ENCODE measurements at regions not wholly inside any gene's neighbourhood (a gene's known extent, or its start where the extent isn't known, plus 50 kb on each side); places are given as distances from the start of the nearest gene placed in this dataset.
A peak's percentile ranks its signal among the peaks of the same experiment; 100 is the strongest.

- H3K79me2 ChIP-seq (ENCODE audit: insufficient read depth, low read length) = no peaks in the 10 kb centered on the region
- no peaks in the 10 kb centered on the region for H4K20me1 ChIP-seq (ENCODE audit: insufficient read depth, low read length)
- no peak for DNase-seq (ENCODE audit: insufficient read length, low spot score, missing footprints)
- peak overlapping the region; percentile 60 for H3K4me2 ChIP-seq (ENCODE audit: insufficient read depth, low read length)
- H3K9me3 ChIP-seq (ENCODE audit: low read depth, low read length) = no peaks in the 10 kb centered on the region
- peaks cover 10% of the 10 kb centered on the region for H3K4me1 ChIP-seq (ENCODE audit: insufficient read depth, low read length)
- no peak overlapping the region for H3K27ac ChIP-seq (ENCODE audit: low read depth, low read length)
- H2AFZ ChIP-seq (ENCODE audit: low read length) = peak overlapping the region; percentile 41
- peak overlapping the region; percentile 1 for H3K4me3 ChIP-seq (ENCODE audit: insufficient read depth, low read length)
- TF ChIP-seq CTCF (IDR thresholded peaks at IDR 0.05; ENCODE audit: extremely low read depth, low read depth, low read length) = peak; percentile 25
- H3K27me3 ChIP-seq (ENCODE audit: insufficient read depth, low read length) = peaks cover 3% of the 10 kb centered on the region
- no peaks in the 10 kb centered on the region for H3K36me3 ChIP-seq (ENCODE audit: insufficient read depth, low read length)
Measured at GRCh38 chr10:91104193-91105041, 116.0 kb upstream of the PCGF5 start.

GRCh38 chr10:91105269-91105668 lies 115.2 kb upstream of the PCGF5 start:
- H3K4me2 ChIP-seq (ENCODE audit: insufficient read depth, low read length) = no peak overlapping the region
- H3K4me1 ChIP-seq (ENCODE audit: insufficient read depth, low read length) = peaks cover 10% of the 10 kb centered on the region
- DNase-seq (ENCODE audit: insufficient read length, low spot score, missing footprints) = no peak
- no peak overlapping the region for H3K4me3 ChIP-seq (ENCODE audit: insufficient read depth, low read length)
- H3K79me2 ChIP-seq (ENCODE audit: insufficient read depth, low read length) = no peaks in the 10 kb centered on the region
- no peak overlapping the region for H3K27ac ChIP-seq (ENCODE audit: low read depth, low read length)
- no peaks in the 10 kb centered on the region for H3K9me3 ChIP-seq (ENCODE audit: low read depth, low read length)
- H3K36me3 ChIP-seq (ENCODE audit: insufficient read depth, low read length) = no peaks in the 10 kb centered on the region
- H4K20me1 ChIP-seq (ENCODE audit: insufficient read depth, low read length) = no peaks in the 10 kb centered on the region
- H2AFZ ChIP-seq (ENCODE audit: low read length) = no peak overlapping the region
- peaks cover 3% of the 10 kb centered on the region for H3K27me3 ChIP-seq (ENCODE audit: insufficient read depth, low read length)
- no peak for TF ChIP-seq CTCF (IDR thresholded peaks at IDR 0.05; ENCODE audit: extremely low read depth, low read depth, low read length)

DNA sequence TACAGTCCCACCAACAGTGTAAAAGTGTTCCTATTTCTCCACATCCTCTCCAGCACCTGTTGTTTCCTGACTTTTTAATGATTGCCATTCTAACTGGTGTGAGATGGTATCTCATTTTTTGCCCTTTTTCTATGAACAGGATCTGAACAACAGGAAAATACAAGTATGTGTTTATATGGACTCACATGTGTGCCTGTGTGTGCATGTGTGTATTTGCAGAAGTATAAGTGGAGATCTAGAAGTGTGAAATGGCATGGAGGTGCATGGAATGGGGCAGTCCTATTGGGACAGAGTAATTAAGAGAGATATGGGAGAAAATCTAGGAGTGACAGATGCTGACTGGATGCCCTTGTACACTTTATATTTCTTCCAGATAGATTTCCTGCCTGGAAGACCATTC lies 111.6 kb upstream of the PCGF5 start:
- H3K27me3 ChIP-seq (ENCODE audit: insufficient read depth, low read length) = no peaks in the 10 kb centered on the region
- DNase-seq (ENCODE audit: insufficient read length, low spot score, missing footprints) = no peak
- no peaks in the 10 kb centered on the region for H3K79me2 ChIP-seq (ENCODE audit: insufficient read depth, low read length)
- no peaks in the 10 kb centered on the region for H4K20me1 ChIP-seq (ENCODE audit: insufficient read depth, low read length)
- no peak overlapping the region for H2AFZ ChIP-seq (ENCODE audit: low read length)
- no peak overlapping the region for H3K4me3 ChIP-seq (ENCODE audit: insufficient read depth, low read length)
- no peak for TF ChIP-seq CTCF (IDR thresholded peaks at IDR 0.05; ENCODE audit: extremely low read depth, low read depth, low read length)
- H3K4me1 ChIP-seq (ENCODE audit: insufficient read depth, low read length) = peaks cover 6% of the 10 kb centered on the region
- no peaks in the 10 kb centered on the region for H3K9me3 ChIP-seq (ENCODE audit: low read depth, low read length)
- H3K27ac ChIP-seq (ENCODE audit: low read depth, low read length) = no peak overlapping the region
- H3K4me2 ChIP-seq (ENCODE audit: insufficient read depth, low read length) = no peak overlapping the region
- H3K36me3 ChIP-seq (ENCODE audit: insufficient read depth, low read length) = no peaks in the 10 kb centered on the region

- no peak for TF ChIP-seq CTCF (IDR thresholded peaks at IDR 0.05; ENCODE audit: extremely low read depth, low read depth, low read length)
- no peak overlapping the region for H2AFZ ChIP-seq (ENCODE audit: low read length)
- no peak overlapping the region for H3K4me3 ChIP-seq (ENCODE audit: insufficient read depth, low read length)
- no peak for DNase-seq (ENCODE audit: insufficient read length, low spot score, missing footprints)
- no peaks in the 10 kb centered on the region for H3K4me1 ChIP-seq (ENCODE audit: insufficient read depth, low read length)
- H3K27me3 ChIP-seq (ENCODE audit: insufficient read depth, low read length) = no peaks in the 10 kb centered on the region
- H3K79me2 ChIP-seq (ENCODE audit: insufficient read depth, low read length) = no peaks in the 10 kb centered on the region
- no peaks in the 10 kb centered on the region for H4K20me1 ChIP-seq (ENCODE audit: insufficient read depth, low read length)
- H3K27ac ChIP-seq (ENCODE audit: low read depth, low read length) = no peak overlapping the region
- H3K9me3 ChIP-seq (ENCODE audit: low read depth, low read length) = no peaks in the 10 kb centered on the region
- no peak overlapping the region for H3K4me2 ChIP-seq (ENCODE audit: insufficient read depth, low read length)
- no peaks in the 10 kb centered on the region for H3K36me3 ChIP-seq (ENCODE audit: insufficient read depth, low read length)
Measured at GRCh38 chr10:91111060-91111459, 109.4 kb upstream of the PCGF5 start.

All from osteoblast (primary cell).